GM19452 (cell line): ENCODE measurements at regions not wholly inside any gene's neighbourhood (a gene's known extent, or its start where the extent isn't known, plus 50 kb on each side); places are given as distances from the start of the nearest gene placed in this dataset.
"Not testable (repeated sequence)": the region's sequence is repeated elsewhere in the genome, so short reads cannot be mapped to it uniquely, and the experiment has no call there.

Experiments used
- ATAC-seq: cut with Tn5 transposase; IDR thresholded peaks from one replicate; pipeline ENCODE4 v1.9.1; 2021; ENCODE audit not compliant: unreplicated experiment

- ATAC-seq = not testable (repeated sequence)
Observed at GRCh38 chr17:15858082-15858481, 86.8 kb upstream of the ADORA2B start.

DNA sequence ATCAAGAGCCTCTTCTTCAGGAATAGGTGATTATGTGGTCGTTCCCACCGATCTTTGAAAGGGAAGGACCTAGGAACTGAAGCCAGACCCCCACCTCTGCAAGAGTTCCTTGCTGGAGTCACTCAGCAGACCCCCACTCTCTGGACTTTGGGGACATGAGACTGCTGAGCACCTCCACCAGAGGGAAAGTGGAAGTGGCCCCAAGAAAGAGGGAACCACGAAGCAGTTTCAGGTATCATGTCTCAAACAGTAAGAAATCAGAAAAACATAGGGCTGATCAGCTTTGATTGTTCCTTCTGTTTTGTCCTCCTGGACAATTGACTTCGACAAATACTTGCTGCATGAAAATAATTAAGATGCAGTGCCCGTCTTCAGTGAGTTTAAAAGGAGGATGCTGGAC, 84.2 kb upstream of the ADORA2B start:
- not testable (repeated sequence) for ATAC-seq

DNA sequence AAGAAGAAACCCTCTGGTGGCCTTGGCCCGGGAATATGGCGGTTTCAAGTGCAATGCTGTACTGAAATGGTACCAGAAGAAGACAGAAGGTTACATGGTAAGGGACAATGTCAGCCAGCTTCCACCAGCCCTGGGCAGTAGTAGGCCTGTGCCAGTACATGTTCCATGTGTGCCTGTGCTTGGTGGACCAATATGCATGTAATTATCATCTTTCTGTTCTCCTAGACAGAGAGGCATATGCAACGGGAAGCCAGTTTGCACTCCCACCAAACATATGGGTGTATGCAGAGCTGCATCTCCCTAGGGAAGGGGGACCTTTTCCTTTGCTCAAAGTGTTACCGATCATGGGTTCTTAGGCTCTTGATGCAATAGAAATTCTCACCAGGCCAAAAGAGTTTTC, 80.9 kb upstream of the ADORA2B start:
- not testable (repeated sequence) for ATAC-seq

GRCh38 chr17:15864472-15864871, 80.5 kb upstream of the ADORA2B start:
- not testable (repeated sequence) for ATAC-seq

GRCh38 chr17:15866015-15866414, 78.9 kb upstream of the ADORA2B start:
- ATAC-seq = not testable (repeated sequence)

DNA sequence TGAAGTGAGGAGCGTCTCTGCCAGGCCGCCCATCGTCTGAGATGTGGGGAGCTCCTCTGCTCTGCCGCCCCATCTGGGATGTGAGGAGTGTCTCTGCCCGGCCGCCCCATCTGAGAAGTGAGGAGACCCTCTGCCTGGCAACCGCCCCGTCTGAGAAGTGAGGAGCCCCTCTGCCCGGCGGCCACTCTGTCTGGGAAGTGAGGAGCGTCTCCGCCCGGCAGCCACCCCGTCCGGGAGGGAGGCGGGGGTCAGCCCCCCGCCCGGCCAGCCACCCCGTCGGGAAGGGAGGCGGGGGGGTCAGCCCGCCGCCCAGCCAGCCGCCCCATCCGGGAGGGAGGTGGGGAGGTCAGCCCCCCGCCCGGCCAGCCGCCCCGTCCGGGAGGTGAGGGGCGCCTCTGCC, 77.6 kb upstream of the ADORA2B start:
- not testable (repeated sequence) for ATAC-seq

- ATAC-seq = not testable (repeated sequence)
Observed at GRCh38 chr17:15869868-15870267, 75.1 kb upstream of the ADORA2B start.

DNA sequence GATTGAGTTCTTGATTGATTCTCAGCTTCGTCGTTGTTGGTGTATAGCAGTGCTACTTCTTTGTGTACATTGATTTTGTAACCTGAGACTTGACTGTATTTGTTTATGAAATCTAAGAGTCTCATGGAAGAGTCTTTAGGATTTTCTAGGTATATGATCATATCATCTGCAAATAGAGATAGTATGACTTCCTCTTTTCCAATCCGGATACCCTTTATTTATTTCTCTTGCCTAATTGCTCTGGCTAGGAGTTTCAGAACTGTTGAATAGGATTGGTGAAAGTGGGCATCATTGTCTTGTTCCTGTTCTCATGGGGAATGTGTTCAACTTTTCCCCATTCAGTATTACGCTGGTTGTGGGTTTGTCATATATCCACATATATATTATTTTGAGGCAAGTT, 72.3 kb upstream of the ADORA2B start:
- ATAC-seq = not testable (repeated sequence)

DNA sequence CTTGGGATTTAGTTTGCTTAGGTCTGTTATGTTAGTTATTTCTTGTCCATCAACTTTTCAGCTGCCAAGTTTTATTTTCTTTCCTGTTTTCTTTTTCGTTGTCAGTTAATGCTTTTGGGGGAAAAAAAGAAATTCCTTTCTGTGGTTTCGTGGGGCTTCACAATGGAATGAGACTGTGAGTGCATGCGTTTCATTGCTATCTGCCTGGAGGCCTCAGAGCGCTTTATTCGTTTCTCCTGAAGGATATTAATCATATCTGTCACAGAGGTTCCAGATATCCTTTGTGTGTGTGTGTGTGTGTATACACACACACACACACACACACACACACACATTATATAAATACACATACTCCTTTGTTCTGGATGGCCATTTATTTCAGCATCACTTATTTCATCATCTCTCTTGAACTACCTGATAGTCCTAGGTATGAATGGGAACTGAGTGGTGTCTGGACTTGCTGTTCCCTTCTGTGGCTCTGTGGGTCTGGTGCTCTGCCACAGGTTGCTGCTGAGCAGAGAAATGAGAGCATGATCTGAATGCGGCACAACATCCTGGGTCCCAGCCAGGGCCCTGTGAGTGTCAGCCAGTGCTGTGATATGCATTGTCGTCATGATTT, 66.9 kb upstream of the ADORA2B start:
- ATAC-seq = not testable (repeated sequence)

DNA sequence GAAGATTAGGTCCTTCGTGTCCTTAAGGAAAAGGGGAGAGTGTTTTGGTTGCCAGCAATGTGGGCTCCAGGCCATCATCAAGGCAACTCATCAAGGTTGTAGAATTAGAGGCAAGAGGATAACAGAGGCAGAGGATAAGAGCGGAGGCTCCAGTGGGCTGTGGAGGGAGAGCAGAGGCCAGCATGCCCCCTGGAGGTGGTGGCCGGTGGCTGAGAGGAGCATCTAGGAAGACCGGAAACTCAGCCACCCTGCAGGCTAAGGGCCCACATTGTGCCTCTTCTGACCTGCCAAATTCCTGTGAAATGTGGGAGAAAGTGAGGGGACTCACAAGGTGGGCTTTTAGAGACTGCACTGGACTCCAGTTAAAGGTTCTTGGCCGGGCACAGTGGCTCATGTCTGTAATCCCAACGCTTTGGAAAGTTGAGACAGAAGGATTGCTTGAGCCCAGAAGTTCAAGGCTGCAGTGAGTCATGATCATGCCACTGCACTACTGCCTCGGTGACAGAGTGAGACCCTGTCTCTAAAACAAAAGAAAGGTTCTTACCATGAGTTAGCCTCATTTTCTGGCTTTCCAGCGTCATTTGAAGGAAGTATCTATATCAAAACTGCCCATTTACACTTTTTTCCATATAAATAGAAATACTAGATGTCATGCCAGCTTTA, 62.7 kb upstream of the ADORA2B start:
- ATAC-seq = no peak

- ATAC-seq = no peak
Observed at GRCh38 chr17:15882777-15883176, 62.2 kb upstream of the ADORA2B start.

DNA sequence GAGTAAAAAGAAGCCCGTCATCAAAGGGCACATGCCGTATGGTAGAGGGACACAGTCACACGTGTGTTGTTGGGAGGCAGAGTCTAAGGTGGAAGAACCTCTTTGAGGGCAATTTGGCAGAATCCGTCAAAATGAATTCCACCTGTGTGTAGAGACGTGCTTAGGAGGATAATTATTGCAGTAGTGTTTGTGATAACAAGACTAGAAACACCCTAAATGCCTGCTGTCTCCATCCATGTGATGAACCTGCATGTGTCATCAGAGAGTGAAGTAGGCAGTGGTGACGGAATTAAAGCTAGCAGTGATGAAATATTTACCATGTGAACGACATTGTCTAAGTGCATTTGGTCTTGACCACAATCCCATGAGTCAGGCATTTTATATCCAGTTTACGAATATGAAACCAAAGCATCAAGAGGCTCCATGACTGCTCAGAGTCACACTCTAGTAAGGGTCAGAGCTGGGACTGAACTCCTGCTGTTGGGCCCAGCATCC, 61.3 kb upstream of the ADORA2B start:
- no peak for ATAC-seq

GRCh38 chr17:15884731-15885130, 60.2 kb upstream of the ADORA2B start:
- ATAC-seq = no peak

DNA sequence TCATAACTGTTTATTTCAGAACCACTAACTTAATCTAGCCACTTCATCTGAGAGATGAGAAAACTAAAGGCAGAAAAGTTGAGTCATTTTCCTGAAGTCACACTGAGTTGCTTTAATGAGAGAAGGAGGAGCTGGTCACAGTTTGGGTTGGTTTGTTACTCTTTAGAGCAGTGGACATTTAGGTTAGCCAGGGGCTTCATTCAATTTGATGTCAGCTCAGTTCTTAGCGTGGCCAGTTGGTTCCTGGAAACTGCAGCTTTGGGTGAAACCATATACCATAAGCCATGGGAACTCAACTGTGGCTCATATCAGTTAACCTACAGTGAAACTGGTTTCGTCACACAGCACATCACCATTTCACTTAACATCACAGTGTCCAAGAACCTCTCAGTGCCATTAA, 59.2 kb upstream of the ADORA2B start:
- no peak for ATAC-seq

DNA sequence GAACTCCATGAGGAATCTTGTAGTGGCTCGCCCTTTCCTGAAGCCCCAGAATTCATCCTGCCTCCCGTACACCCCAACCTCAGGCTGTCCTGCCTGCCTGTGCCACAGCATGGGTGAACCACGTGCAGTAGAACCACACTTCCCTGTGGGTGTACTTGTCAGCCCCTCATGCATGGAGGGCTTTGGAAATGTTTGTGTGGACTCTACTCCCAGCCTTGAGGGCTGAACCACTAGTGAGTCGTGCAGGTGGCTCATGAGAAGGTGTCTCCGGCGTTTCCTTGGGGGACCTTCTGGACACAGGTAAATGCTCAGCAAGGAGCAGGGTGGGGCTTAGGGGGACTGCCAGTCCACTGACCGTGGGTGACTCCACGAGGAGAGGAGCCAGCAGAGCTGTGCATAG, 58.7 kb upstream of the ADORA2B start:
- no peak for ATAC-seq

DNA sequence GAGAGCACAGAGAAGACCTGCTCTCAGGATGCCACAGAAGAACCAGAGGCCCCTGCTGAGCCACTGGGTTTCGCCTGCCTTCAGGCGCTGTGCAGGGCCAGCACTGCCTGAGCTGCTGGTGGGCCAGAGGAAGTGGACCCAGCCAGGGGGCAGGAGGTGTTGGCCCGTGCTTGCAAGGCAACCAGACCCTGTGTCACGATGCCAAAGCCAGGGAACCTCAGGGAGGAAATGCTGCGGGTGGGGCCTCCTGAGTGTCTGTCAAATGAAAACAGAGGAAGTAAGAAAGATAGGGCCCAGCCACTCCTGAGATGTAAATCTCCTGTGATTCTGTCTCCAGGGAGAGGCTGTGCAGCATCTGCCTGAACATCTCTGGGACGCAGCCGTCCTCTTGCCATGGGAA, 58.1 kb upstream of the ADORA2B start:
- no peak for ATAC-seq

GRCh38 chr17:15888436-15888835, 56.5 kb upstream of the ADORA2B start:
- no peak for ATAC-seq

GRCh38 chr17:15890279-15890892, 54.5 kb upstream of the ADORA2B start:
- no peak for ATAC-seq

DNA sequence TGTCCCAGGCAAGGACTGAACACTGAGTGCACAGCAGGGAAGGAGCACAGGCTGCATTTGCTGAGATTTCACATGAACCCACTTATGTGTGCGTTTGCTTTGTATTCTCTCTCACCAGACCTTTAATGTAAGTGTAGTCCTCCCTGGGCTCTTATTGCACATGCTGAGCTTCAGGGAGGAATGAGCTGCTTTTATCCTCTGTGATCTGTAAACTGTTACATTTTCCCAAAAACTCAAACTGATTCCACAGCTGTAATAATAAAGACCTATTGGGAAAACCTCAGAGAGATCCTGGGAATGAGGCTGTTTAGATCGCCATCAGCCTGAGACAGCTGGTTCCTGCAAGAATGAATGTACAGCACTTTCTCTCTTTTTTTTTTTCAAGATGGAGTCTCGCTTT, 53.6 kb upstream of the ADORA2B start:
- ATAC-seq = no peak

GRCh38 chr17:15892244-15892643, 52.7 kb upstream of the ADORA2B start:
- no peak for ATAC-seq

DNA sequence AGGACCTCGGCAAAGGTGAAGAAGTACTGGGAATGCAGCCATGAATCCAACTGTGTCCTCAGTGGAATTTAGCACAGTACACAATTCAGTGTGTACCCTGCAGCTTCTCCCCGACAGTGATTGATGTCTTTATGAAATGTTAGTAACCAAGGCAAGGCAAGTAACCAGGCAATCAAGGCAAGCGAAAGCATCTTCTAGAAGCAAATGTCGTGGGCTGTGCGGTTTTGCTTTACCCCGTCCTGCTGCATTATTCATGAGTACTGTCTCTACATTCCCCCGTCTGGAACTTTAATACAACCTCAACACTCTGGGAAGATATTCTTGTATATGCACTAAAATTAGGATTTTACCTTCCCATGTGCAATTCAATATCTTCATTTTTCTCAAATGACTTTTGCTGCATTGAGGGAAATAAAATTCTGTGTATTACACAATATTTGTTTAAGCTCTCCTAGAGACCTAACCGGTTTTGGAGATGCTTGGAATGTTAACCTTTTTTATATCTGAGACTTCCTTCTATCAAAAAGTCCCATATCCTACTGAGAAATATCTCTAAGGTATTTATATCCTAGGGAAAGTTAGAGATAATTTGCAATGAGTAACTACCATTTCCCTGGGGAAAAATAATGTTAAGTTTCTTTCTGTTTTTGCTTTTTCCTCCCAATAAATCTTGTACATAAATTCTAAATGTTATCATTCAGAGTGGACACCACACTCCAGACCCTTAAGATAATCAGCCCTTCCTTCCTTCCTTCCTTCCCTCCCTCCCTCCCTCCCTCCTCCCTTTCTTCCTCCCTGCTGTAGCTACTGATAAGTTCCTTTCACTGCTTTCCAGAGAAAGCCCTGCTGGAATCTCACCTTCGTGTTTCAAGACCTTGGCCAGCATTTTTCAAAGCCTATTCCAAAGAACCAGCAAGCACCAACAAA, 51.9 kb upstream of the ADORA2B start:
- no peak for ATAC-seq
